T-helper 1 cell treated with Interleukin-12 subunit alpha and Interleukin-12 subunit beta and Interleukin-4 antibody, amounts not matched to agents 30 μg/mL and 1 μg/mL, for 36 hours (primary cell): ENCODE measurements at regions not wholly inside any gene's neighbourhood (a gene's known extent, or its start where the extent isn't known, plus 50 kb on each side); places are given as distances from the start of the nearest gene placed in this dataset.

Experiments
- H3K27ac Mint-ChIP-seq: one replicate; pipeline ENCODE4 v1.8.0; 2021; ENCODE audit warnings: mild to moderate bottlenecking, mixed read lengths
- H3K27me3 Mint-ChIP-seq: one replicate; pipeline ENCODE4 v1.8.0; 2021; ENCODE audit warnings: low read depth, mixed read lengths
- H3K36me3 Mint-ChIP-seq: one replicate; pipeline ENCODE4 v1.8.0; 2021; ENCODE audit warnings: low read depth, mixed read lengths
- H3K4me1 Mint-ChIP-seq: one replicate; pipeline ENCODE4 v1.8.0; 2021; ENCODE audit warnings: low read depth, mixed read lengths
- H3K4me3 Mint-ChIP-seq: one replicate; pipeline ENCODE4 v1.8.0; 2021; ENCODE audit warnings: mild to moderate bottlenecking, moderate library complexity, mixed read lengths
- H3K9me3 Mint-ChIP-seq: one replicate; pipeline ENCODE4 v1.8.0; 2021; ENCODE audit warnings: mixed read lengths

DNA sequence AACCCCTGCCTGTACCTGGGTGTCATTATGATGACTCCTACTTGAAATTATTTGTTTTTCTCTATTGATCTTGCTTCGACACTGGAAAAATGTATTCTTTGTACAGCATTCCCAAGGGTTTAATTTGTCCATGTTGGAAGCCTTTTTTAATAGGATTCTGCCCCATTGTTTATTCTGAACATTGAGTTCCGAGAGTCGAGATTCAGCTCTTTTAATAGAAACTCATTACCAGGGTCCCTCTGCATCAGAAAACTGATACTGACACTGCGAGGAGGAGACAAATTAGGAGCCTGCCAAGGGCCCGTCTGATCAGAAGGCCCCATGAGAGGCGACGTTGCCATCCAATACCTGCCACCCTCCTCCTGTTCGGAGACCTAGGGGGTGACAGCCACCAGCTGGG lies 260.5 kb upstream of the ZMIZ1 start:
- Mint-ChIP-seq H3K27ac (no peak overlapping the region), H3K4me1 (no peaks in the 10 kb centered on the region), H3K27me3 (peaks cover 8% of the 10 kb centered on the region), H3K4me3 (no peak overlapping the region), H3K36me3 (no peaks in the 10 kb centered on the region), H3K9me3 (no peaks in the 10 kb centered on the region)

DNA sequence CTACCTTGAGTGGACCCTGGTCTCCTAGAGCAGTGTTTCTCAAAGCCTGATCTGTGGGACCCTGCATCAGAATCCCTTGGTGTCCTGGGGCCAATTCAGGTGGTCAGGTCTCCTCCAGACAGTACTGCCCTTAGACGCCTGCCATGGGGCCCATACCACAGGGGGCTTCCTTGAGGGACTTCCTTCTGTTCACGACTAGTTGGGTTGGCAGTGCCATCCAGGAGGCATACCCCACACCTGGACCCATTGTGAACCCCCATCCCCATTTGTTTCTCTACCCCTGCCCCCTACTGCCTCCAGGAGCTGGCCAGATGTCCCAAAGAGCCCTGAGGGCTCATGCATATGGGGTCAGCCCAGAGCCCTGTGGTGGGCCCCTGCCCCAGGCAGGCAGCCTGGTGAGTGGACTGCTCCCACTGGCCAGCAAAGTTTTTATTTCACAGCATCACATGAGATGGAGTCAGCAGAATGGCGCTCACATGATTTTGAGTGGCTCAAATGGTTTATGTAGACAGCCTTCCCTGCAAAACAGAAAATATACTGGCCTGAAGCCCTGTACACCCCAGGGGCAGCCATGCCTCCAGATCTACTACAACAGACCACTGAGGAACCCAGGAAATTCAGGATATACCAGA lies 259.9 kb upstream of the ZMIZ1 start:
- no peak overlapping the region for H3K4me3 Mint-ChIP-seq
- H3K36me3 Mint-ChIP-seq, result no peaks in the 10 kb centered on the region
- no peaks in the 10 kb centered on the region for H3K9me3 Mint-ChIP-seq
- H3K27me3 Mint-ChIP-seq, result peaks cover 14% of the 10 kb centered on the region
- no peaks in the 10 kb centered on the region for H3K4me1 Mint-ChIP-seq
- H3K27ac Mint-ChIP-seq, result no peak overlapping the region

DNA sequence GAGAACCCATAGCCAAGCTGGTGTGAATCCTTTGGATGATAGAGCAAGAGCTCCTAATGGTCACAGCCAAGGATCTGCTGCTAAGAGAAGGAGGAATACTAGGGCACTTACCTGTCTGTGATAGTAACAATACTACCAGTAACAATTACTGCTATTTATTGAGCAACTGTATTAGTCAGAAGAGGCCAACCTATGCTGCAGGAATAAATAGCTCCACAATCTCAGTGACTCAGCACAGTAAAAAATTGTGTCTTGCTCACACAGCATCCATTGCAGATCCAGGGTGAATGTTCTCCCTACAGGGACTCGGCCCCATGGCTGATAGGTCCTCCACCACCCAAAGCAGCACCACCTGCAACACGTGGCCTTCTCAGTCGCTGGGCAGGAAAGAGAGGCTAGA lies 257.6 kb upstream of the ZMIZ1 start:
- Mint-ChIP-seq H3K27ac (no peak overlapping the region), H3K4me3 (no peak overlapping the region), H3K4me1 (no peaks in the 10 kb centered on the region), H3K9me3 (no peaks in the 10 kb centered on the region), H3K36me3 (no peaks in the 10 kb centered on the region), H3K27me3 (peaks cover 16% of the 10 kb centered on the region)

DNA sequence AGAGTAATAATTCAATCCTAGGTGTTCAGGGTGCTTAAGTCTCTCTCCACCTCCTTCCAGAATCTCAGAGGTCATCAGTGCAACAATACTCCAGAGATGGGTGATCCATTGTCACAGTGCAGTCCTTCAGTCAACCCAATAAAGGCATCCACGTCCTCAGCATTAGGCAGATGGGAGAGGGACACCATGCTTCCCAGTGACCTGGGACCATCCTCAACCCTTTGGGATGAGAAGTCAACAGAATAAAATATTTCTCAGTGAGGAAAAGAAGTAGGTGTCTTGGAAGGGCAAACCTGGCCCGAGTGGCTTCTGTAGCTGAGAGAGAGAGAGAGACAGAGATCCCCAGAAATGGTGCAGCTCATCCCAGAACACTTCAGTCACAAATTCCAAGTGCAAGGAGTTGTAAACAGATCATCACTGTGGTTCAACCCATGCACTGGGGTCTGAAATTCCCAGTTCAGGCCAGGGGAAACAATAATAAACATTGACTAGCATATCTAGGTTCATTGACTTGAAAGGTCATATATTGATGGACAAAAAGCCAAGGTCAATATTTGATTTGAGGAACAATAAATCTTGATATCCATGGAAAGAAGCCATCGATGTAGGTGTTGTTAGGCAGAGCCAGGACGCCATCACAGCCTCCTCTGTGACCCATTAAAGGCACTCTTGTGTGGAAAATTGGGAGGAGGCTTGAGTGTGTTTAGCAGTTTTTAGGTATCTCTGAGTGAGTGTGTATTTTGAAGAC lies 256.0 kb upstream of the ZMIZ1 start:
- Mint-ChIP-seq H3K36me3 (no peaks in the 10 kb centered on the region), H3K4me3 (no peak overlapping the region), H3K27ac (no peak overlapping the region), H3K27me3 (peaks cover 16% of the 10 kb centered on the region), H3K9me3 (no peaks in the 10 kb centered on the region), H3K4me1 (no peaks in the 10 kb centered on the region)

DNA sequence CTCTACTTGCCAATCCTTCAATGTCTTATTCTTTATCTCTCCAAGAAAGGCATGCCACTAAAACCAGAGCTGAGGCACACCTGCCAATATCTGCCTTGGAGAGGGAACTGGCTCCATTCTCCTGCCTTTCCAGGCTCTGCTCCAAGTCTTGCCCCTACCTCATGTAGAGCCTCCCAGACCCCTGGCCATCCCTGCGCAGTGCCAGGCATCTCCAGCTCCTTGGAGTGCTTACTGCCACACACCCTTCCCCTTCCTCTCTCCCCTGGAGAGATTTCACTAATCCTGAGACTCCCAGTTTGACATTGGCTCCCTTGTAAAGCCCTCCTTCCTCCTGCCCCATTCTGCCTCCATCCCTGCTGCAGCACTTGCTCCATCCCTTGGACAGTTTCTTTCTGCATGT lies 255.2 kb upstream of the ZMIZ1 start:
- H3K27me3 Mint-ChIP-seq, result peaks cover 16% of the 10 kb centered on the region
- no peaks in the 10 kb centered on the region for H3K4me1 Mint-ChIP-seq
- no peak overlapping the region for H3K27ac Mint-ChIP-seq
- no peaks in the 10 kb centered on the region for H3K9me3 Mint-ChIP-seq
- no peak overlapping the region for H3K4me3 Mint-ChIP-seq
- no peaks in the 10 kb centered on the region for H3K36me3 Mint-ChIP-seq

DNA sequence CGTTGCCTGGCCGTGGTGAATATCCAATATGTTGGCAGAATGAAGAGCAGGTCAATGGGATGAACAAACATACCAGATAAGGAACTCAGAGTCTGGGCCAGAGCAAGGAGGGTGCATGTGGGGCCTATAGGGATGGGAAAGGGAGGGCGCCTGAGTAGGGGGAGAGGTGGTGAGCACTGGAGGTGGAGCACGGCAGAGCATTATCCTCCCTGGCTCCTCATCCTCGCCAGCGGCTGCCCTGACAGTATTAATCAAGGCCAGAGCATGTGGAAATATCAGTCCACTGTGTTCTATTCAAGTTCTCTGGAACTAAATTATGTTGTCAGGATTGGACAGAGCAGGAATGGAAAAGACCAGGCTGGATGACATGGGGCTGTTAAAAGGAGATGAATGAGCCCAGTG lies 254.8 kb upstream of the ZMIZ1 start:
- no peaks in the 10 kb centered on the region for H3K9me3 Mint-ChIP-seq
- H3K27ac Mint-ChIP-seq, result no peak overlapping the region
- peaks cover 16% of the 10 kb centered on the region for H3K27me3 Mint-ChIP-seq
- H3K36me3 Mint-ChIP-seq, result no peaks in the 10 kb centered on the region
- no peak overlapping the region for H3K4me3 Mint-ChIP-seq
- H3K4me1 Mint-ChIP-seq, result no peaks in the 10 kb centered on the region

DNA sequence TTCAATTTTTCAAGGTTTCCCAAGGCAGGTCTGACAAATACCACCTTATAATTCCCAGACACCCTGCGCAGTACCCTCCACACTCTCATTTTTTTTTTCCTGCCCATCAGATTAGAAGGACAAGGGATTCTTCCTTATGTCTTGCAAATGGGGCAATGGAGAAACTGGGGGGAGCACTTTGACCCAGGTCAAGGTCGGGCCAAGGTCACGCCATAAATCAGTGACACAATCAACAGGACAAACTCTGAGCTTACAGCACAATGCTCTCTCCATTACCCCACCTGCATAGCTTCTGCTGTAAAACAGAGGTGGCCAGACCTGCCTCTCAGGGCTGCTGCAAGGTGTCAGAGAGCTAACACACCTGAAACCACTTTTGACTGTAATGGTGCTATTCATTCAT lies 254.4 kb upstream of the ZMIZ1 start:
- H3K36me3 Mint-ChIP-seq, result no peaks in the 10 kb centered on the region
- no peaks in the 10 kb centered on the region for H3K9me3 Mint-ChIP-seq
- peaks cover 16% of the 10 kb centered on the region for H3K27me3 Mint-ChIP-seq
- no peak overlapping the region for H3K27ac Mint-ChIP-seq
- no peak overlapping the region for H3K4me3 Mint-ChIP-seq
- H3K4me1 Mint-ChIP-seq, result no peaks in the 10 kb centered on the region

DNA sequence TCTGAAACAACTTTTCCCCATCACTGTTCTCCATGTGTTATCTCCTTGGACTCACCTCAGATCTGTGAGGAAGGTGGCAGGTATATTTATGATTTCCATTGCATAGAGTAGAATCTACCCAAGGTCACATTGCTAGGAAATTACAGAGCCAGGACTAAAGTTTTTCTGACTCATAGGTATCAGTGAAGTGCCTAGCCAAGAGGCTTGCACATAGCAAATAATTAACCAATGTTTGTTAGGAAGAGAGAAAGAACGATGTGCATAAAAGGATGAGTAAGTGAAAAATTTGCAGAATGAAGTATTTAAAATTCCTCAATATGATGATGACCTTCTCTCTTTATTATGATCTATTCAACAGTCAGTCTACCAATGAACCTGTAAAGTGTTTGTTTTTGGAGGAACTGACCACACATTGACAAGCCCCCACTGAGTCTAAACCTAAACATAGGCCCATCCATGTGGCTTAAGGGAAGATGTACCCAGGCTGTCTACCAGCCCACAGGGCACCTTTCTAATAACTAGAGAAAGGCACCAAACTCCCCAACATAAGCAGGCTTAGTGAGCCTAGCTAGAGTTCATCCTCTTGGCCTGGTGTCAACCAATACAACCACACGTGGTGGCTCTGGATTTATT lies 252.9 kb upstream of the ZMIZ1 start:
- Mint-ChIP-seq H3K36me3 (no peaks in the 10 kb centered on the region), H3K27me3 (peaks cover 16% of the 10 kb centered on the region), H3K9me3 (no peaks in the 10 kb centered on the region), H3K4me1 (no peaks in the 10 kb centered on the region), H3K4me3 (no peak overlapping the region), H3K27ac (no peak overlapping the region)

DNA sequence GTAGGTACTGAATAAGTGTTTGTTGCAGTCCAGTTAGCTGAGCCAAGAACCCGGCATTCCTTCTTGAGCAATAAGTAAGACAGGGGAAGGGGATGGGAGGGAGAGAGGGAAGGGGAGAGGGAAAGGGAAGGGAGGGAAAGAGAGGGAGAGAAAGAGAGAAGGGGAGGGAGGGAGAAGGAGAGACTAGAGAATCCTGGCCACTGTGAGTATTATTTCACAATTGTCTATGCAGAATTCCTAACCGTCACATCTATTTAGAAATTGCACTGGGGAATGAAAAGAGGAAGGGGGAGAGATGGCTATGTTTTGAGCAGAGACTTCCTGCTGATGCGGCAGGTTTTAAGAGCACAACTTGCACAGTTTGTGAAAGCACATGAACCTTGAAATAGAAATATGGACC lies 251.4 kb upstream of the ZMIZ1 start:
- H3K36me3 Mint-ChIP-seq, result no peaks in the 10 kb centered on the region
- H3K27ac Mint-ChIP-seq, result no peak overlapping the region
- H3K27me3 Mint-ChIP-seq, result peaks cover 11% of the 10 kb centered on the region
- no peaks in the 10 kb centered on the region for H3K9me3 Mint-ChIP-seq
- no peak overlapping the region for H3K4me3 Mint-ChIP-seq
- H3K4me1 Mint-ChIP-seq, result no peaks in the 10 kb centered on the region

DNA sequence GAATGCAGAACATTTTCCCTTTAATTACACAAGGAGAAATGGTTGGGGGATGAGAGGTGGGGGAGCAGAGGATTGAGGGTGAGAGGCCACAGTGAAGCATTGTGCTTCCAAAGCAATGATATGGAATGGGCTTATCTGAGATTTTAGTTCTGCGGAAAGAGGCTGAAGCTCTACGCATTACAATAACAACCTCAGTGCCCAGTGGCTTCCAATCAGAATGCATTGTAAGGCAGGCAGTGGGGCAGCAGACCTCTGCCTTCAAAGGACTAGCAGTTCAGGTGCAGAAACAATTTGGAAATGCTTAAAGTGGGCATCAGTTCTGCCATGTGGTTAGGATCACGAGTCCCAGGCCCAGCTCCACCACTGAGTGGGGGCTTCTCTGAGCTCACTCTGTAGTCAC lies 251.0 kb upstream of the ZMIZ1 start:
- no peaks in the 10 kb centered on the region for H3K4me1 Mint-ChIP-seq
- no peaks in the 10 kb centered on the region for H3K9me3 Mint-ChIP-seq
- H3K36me3 Mint-ChIP-seq, result no peaks in the 10 kb centered on the region
- no peak overlapping the region for H3K4me3 Mint-ChIP-seq
- no peak overlapping the region for H3K27ac Mint-ChIP-seq
- peaks cover 8% of the 10 kb centered on the region for H3K27me3 Mint-ChIP-seq

DNA sequence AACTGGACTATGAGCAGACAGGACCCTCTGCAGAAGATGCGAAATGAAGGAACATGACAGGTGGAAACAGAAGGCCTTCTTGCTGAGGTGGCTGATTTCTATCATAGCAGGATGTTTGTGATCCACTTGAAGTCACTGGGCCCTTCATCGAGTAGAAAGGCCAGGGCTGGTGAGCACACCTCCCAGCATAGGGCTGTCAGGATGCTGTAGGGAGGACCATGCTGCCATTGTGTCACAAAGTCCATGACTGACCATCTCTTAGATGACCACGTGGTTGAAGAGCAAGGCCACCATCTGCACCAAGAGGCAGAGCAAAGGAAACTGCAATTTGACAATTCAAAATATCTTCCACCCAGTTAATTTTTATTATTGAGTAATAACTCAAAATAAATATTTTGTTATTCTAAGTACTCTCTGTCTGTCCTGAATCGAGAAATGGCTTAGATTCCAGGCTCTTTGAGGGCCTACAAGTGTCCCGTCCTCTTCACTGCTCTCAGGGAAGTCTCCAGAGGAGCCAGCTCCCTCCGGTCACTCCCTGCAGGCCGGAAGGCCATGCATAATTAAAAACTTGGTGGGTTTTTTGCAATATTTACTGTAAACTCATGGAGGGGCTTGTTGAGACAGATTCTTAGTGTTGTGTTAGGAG lies 249.3 kb upstream of the ZMIZ1 start:
- H3K27me3 Mint-ChIP-seq, result no peaks in the 10 kb centered on the region
- no peaks in the 10 kb centered on the region for H3K4me1 Mint-ChIP-seq
- H3K4me3 Mint-ChIP-seq, result no peak overlapping the region
- no peak overlapping the region for H3K27ac Mint-ChIP-seq
- H3K36me3 Mint-ChIP-seq, result no peaks in the 10 kb centered on the region
- no peaks in the 10 kb centered on the region for H3K9me3 Mint-ChIP-seq

DNA sequence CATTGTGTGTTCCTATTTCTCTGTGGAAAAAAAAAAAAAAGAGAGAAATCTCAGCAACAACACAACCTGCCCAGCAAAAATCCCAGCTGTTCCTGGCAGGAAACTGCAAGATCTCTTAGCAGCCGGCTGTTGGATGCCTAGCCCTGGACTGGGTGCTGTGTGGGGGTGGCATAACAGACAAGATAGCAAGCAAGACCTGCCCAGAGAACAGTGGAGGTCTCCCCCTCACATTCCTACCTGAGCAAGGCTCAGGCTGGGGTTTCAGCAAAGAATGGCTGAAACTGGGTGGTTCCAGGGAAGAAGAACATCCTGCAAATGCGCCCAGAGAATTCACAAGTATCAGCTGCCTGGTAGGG lies 248.8 kb upstream of the ZMIZ1 start:
- H3K4me1 Mint-ChIP-seq, result no peaks in the 10 kb centered on the region
- H3K27ac Mint-ChIP-seq, result no peak overlapping the region
- H3K4me3 Mint-ChIP-seq, result no peak overlapping the region
- no peaks in the 10 kb centered on the region for H3K27me3 Mint-ChIP-seq
- no peaks in the 10 kb centered on the region for H3K36me3 Mint-ChIP-seq
- no peaks in the 10 kb centered on the region for H3K9me3 Mint-ChIP-seq

DNA sequence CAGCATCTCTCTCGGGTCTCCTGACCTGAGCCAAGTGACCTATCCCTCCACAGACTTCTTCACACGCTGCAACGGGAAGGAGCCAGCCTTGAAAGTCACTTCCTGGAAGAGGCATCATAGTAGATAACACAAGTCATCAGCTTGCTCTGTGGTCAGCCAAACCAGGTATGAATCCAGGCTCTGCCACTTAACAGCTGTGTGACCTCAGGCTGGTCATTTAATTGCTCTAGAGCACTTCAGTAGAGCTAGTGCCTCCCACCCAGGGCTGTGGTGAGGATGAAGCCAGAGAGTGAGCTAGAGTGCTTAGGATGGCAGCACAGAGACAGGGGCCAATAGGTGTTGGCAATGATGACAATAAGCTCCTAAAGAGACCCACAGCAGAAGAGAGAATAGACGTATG lies 247.7 kb upstream of the ZMIZ1 start:
- no peaks in the 10 kb centered on the region for H3K4me1 Mint-ChIP-seq

DNA sequence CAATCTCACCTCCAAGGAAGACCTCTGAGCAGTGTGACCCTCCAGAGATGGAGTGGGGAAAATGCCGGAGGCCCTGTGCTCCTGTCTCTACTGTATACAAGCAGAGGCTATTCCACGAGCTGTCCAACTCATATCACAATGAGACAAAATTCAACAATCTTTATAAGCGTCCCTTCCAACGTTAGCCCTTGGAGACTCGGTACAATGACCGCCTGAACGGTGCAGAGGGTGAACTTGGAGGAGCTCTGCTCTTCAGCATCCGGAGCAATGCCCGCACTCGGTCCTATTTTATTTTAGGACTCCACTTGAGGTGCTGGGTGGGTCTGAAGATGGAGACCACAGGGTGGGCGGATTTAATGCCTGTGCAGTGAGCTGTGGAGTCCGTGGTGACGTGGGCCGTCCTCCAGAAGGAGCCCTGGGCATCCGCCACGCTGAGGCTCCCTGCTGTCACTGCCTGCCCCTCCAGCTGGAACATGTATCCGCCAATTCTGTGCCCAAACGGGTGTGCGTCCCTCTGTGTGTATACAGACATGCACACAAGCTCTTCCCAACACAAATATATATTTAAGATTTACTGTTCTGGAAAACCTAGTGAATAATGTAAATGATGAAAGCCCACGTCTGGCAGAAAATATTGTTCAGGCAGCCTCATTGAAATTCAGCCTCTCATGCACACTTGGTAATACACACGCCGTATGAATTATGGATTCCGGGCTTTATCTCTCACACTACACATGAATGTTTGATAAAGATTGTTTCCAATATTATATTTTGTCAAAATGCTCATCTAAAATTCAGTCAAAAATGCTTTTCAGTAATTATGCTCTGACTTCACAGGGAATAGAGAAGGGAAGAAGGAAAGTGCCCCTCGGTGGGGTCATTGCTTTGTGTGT lies 239.9 kb upstream of the ZMIZ1 start:
- Mint-ChIP-seq H3K4me3 (no peak overlapping the region), H3K36me3 (no peaks in the 10 kb centered on the region), H3K27ac (no peak overlapping the region), H3K4me1 (no peaks in the 10 kb centered on the region), H3K9me3 (no peaks in the 10 kb centered on the region), H3K27me3 (peaks cover 6% of the 10 kb centered on the region)

More for the DNA sequence above, 247.7 kb upstream of the ZMIZ1 start:
- Mint-ChIP-seq H3K27me3 (no peaks in the 10 kb centered on the region), H3K9me3 (no peaks in the 10 kb centered on the region), H3K27ac (no peak overlapping the region), H3K36me3 (no peaks in the 10 kb centered on the region), H3K4me3 (no peak overlapping the region)
